HEK293 (cell line): ENCODE measurements at regions not wholly inside any gene's neighbourhood (a gene's known extent, or its start where the extent isn't known, plus 50 kb on each side); places are given as distances from the start of the nearest gene placed in this dataset.

ENCODE experiments used
- ZNF274 ChIP-seq, 2 experiments: fragments of 200-500 bp in 1 of 2; fragments of 450-650 bp in 1 of 2; sonication (Bioruptor generic) in 1 of 2; formaldehyde crosslinking in 1 of 2; IDR thresholded peaks; 2 replicates each; pipeline versions ENCODE4 v1.5.1 to v1.6.1; 2014 to 2016; ENCODE audit warnings: borderline replicate concordance in 1 of 2, inconsistent platforms in 1 of 2, low read length in 1 of 2, missing biosample characterization in 1 of 2, missing genetic modification characterization in 1 of 2
- ZNF571 ChIP-seq: fragments of 450-650 bp; formaldehyde crosslinking; IDR thresholded peaks from 2 replicates; pipeline ENCODE4 v1.5.0; 2017; ENCODE audit warnings: missing biosample characterization, missing genetic modification characterization
- TF ChIP-seq, protein P1 (sequence below): fragments of 450-650 bp; formaldehyde crosslinking; IDR thresholded peaks from 2 replicates; pipeline ENCODE4 v1.5.1; 2016; ENCODE audit warnings: missing biosample characterization, missing genetic modification characterization, low read depth
- TF ChIP-seq, protein P2 (sequence below): fragments of 450-650 bp; formaldehyde crosslinking; IDR thresholded peaks from 2 replicates; pipeline ENCODE4 v1.5.1; 2016; ENCODE audit warnings: missing biosample characterization, missing genetic modification characterization
- TF ChIP-seq, protein P3 (sequence below): fragments of 450-650 bp; formaldehyde crosslinking; IDR thresholded peaks from 2 replicates; pipeline ENCODE4 v1.5.1; 2016; ENCODE audit warnings: missing biosample characterization, missing genetic modification characterization

DNA sequence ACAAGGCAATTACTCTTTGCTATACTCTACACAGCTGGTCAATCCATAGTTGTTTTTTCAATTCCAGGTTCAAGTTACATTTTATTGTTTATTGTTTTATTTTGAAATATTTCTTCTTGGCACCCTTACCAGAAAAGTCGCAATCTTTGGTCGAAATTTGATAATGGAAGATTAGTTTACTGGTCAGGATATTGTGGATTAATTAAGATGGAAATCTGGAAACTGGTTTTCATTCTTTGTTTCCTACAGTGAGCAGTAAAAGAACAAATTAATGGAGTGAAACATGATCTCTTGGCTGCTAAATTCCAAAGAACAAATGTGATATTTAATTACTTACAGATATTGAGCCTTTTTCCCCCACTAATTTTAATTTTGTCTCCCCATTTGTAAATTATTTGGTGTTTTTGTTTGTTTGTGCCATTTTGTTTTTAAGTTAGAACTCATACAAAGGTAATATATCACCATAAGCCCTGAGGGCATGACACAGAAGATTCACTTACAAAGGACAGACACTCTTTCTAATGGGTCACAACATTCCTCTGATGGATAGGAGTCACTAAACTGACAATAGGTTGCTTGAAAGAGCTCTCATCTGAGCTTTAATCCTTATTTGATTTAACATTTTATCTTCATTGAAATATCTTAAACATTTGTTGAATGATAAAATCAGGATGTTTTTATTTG lies 700.2 kb downstream of the KCNJ2 start:
- TF ChIP-seq ZNF571 (tag by site-specific recombination): no peak
- no peak for TF ChIP-seq ZNF274 (IDR thresholded peaks at IDR 0.05; ENCODE audit: low read length)
- TF ChIP-seq ZNF274 (tag by site-specific recombination; IDR thresholded peaks at IDR 0.05; ENCODE audit: borderline replicate concordance): no peak
- TF ChIP-seq, protein P1, sequence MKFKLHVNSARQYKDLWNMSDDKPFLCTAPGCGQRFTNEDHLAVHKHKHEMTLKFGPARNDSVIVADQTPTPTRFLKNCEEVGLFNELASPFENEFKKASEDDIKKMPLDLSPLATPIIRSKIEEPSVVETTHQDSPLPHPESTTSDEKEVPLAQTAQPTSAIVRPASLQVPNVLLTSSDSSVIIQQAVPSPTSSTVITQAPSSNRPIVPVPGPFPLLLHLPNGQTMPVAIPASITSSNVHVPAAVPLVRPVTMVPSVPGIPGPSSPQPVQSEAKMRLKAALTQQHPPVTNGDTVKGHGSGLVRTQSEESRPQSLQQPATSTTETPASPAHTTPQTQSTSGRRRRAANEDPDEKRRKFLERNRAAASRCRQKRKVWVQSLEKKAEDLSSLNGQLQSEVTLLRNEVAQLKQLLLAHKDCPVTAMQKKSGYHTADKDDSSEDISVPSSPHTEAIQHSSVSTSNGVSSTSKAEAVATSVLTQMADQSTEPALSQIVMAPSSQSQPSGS (tag by site-specific recombination): no peak
- TF ChIP-seq, protein P2, sequence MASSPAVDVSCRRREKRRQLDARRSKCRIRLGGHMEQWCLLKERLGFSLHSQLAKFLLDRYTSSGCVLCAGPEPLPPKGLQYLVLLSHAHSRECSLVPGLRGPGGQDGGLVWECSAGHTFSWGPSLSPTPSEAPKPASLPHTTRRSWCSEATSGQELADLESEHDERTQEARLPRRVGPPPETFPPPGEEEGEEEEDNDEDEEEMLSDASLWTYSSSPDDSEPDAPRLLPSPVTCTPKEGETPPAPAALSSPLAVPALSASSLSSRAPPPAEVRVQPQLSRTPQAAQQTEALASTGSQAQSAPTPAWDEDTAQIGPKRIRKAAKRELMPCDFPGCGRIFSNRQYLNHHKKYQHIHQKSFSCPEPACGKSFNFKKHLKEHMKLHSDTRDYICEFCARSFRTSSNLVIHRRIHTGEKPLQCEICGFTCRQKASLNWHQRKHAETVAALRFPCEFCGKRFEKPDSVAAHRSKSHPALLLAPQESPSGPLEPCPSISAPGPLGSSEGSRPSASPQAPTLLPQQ: no peak
- TF ChIP-seq, protein P3, sequence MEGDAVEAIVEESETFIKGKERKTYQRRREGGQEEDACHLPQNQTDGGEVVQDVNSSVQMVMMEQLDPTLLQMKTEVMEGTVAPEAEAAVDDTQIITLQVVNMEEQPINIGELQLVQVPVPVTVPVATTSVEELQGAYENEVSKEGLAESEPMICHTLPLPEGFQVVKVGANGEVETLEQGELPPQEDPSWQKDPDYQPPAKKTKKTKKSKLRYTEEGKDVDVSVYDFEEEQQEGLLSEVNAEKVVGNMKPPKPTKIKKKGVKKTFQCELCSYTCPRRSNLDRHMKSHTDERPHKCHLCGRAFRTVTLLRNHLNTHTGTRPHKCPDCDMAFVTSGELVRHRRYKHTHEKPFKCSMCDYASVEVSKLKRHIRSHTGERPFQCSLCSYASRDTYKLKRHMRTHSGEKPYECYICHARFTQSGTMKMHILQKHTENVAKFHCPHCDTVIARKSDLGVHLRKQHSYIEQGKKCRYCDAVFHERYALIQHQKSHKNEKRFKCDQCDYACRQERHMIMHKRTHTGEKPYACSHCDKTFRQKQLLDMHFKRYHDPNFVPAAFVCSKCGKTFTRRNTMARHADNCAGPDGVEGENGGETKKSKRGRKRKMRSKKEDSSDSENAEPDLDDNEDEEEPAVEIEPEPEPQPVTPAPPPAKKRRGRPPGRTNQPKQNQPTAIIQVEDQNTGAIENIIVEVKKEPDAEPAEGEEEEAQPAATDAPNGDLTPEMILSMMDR: no peak
